NCI-H1417 treated with DMSO at 0.1 percent for 48 hours (cell line): ENCODE measurements at regions not wholly inside any gene's neighbourhood (a gene's known extent, or its start where the extent isn't known, plus 50 kb on each side); places are given as distances from the start of the nearest gene placed in this dataset.
"Not testable (repeated sequence)": the region's sequence is repeated elsewhere in the genome, so short reads cannot be mapped to it uniquely, and the experiment has no call there.

Experiments
- DNase-seq: peaks from one replicate; lab custom pipeline; 2025; lab: John Stamatoyannopoulos, UW

DNA sequence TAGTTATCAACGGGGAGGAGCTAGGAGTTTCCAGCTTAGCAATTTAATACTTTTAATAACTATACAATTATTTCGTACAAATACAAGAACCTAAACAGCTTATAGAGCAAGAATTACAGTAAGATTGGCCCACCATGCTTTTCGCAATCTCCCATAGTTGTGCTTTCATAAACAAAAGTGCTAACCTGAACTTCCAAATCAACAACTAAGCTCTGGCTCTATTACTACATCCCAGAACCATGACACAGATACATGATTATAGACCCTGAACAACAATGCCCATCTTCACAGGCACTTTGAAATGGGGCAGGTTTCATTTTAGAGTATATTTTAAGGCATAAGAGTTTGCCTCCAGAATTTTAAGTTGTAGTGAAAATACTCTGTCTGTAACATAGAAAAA lies 203.5 kb downstream of the DMRTA1 start:
- no peak for DNase-seq

DNA sequence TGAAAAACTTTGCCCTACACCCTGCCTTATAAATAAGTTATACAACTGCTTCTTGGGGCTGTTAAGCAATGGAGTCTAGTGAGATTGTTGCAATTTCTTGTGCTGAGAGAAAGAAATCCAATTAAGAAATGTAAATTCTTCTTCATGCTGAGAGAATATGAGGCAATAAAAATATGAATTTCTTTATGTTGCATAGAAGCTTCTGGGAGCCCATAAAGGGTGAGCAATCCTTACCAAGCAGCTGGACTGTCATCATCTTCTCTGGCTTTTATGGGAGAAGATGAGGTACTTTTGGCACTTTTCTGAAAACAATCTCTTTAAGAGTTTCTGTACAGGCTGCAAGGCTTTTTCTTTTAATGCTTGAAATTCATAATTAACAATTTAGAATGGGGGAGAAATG lies 204.3 kb downstream of the DMRTA1 start:
- no peak for DNase-seq

DNA sequence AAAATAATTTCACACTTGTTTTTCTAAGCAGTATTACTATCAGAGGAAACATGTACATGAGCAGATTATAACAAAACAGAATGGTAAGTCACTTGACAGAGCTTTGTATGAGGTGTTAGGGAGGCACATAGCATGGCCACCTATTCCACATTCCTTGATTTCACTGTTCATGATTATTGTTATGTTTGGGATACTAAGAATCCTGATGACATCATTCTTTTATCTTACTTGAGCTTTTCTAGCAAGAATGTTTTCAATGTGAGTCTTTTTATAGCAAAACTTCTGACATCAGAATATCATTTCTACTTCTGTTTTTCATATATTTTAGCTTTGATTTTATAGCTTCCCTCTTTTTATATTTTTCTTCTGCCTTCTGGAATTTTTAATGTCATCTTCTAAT lies 208.2 kb downstream of the DMRTA1 start:
- no peak for DNase-seq

DNA sequence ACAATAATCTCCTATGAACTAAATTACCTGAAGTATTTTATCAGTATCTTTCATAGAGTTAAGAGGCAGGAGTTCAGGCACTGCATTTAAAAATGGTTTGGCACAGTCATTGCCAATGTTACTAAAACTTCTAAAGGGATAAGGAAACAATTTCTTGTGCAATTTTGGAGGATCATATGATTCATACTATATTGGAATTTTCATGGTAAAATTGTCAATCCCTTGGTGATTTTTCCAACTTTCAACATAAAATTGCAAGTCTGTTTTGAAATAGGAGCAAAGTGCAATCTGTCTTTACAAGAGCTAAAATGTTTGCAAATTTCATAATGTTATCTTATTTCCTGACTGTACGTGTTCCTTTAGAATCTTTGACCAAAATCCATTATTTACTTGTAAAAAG lies 211.1 kb downstream of the DMRTA1 start:
- no peak for DNase-seq

DNA sequence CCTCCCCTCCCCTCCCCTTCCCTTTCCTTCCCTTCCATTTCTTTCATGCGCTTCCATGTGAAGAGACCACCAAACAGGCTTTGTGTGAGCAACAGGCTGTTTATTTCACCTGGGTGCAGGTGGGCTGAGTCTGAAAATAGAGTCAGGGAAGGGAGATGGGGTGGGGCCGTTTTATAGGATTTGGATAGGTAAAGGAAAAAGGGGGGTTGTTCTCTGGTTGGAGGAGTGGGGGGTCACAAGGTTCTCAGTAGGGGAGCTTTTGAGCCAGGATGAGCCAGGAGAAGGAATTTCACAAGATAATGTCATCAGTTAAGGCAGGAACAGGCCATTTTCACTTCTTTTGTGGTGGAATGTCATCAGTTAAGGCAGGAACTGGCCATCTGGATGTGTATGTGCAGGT lies 211.9 kb downstream of the DMRTA1 start:
- DNase-seq = not testable (repeated sequence)

DNA sequence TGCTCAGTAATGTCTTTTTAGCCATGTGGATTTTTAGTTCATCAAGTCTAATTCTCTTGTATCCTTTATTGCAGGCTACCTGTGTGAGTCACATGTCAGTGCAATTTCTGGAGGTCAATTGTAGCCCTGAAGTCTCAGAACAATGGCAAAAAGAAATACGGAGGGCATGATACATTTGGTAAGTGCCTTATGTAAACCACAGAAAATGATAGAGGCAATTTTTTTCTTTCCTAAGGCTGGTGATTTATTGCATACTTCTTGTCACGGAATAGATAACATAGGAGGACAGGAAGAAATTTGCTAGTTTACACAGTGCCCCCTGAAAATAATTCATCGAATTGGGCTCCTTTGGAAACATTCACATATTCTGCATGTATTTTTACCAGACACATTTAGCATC lies 235.9 kb downstream of the DMRTA1 start:
- DNase-seq = no peak

DNA sequence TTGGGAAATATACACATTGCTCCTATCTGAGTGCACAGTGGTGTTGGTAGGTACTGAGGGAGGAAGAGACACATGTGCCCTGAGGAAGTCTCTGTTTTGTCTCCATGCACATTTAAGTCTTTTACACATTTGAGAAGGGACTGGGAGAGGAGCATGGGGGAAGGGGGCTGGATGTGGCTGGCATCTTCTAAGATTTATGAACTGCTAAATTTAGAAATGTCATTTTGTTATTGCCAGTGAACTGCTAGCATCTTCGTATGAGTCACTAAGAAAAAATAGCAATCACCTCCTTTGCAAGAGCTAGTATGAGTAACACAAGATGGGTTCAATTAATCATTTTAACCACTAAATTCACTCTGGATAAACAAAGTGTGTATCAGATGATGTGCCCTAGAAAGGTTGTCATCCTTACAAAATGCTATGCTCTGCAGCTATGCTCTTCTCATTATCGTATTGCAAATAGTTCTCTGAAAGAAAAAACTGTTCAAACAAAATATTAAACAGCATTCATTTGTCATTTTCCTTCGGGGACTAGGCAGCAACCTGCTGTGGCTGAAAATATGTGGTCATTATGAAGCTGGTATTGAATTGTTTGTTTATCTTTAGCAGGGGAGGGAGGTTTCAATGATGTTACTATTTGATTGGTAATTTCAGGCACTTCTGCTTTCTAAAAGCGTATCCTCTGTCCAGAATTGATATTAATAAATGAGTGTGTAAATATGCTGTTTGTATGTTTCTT lies 236.5 kb downstream of the DMRTA1 start:
- DNase-seq = no peak

DNA sequence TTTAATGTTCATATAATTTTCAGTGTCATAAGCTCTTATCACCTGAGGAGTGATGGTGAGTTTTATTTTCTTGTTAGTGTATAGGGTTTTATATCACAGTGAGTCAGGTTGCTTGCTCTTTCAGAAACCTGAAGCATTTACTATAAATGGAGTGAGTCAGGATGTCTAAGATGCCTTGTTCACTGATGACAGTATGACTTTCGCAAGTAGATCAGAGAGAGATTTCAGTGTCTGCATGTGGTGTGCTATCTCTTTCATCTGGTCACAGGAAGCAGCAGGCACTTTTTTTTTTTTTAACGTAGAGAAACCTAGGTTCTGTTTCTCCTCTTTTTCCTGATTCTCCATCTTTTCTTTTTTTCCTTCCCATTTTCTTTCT lies 237.1 kb downstream of the DMRTA1 start:
- DNase-seq = no peak

DNA sequence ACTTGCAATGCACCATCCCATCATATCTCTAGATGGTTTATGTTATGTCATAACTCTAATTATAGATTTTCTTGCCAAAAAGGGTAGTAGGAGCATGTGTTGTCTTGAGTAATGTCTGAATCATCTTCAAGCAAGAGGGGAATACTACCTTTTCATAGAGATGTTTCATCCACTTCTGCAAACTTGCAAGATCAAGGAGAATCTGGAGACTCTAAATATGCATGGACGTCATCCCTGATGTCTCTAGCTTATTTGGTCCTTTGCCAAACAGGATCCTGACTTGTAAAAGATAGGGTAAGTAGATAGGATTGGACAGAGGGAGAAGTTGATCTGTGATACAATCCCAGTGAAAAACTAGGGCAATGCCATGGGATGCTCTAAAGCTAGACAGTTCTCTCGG lies 246.5 kb downstream of the DMRTA1 start:
- no peak for DNase-seq

DNA sequence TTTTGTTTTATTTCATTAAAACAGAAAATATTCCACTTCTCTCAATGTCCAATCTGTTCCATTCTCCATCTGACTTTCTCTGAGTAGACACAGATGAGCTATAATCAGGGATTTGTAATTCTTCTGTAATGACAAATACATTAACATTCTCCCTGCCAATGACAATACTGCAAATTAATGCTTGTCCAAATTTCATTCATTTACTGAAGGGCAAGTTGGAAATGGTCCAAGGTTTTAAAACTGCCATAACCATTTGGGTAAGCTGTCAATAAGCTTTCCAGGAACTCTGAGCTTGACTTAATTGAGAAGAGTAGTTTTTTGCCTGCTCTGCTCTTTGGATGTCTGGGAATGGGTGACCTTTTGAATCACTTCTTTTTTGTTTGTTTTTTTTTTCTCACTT lies 253.5 kb downstream of the DMRTA1 start:
- no peak for DNase-seq

DNA sequence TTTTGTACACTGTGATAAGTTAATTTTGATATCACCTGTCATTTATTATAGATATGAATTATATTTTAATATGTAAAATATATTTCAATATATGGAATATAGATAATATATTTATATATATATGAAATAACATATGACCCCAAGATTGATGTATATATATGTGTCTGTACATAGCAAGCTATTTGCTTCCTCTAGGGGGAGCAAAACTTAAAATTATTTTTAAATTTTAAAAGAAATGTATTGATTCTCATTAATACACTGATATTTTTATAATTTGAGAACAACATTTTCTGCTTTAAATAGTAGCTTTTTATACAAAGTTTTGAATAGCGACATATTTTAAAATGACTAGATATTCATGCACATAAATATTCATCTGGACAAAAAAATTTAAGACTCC lies 272.0 kb downstream of the DMRTA1 start:
- DNase-seq = no peak

DNA sequence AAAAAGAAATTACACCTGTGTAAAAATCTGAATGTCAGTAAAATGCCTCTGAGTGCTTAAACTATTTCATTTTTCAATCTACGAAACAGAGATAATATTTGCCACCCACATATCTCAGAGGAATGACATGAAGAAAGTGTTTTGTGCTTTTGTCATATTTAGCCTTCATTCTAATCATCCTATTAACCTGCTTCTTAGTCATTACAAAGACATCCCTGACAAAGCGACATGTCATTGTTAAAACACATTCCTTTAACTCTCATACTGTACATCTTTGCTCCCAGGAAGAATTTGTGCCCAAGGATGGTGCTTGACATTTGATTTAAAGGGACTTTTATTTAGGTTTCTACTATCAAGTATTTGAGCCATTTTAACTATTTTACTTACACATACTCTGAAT lies 275.9 kb downstream of the DMRTA1 start:
- DNase-seq = no peak

DNA sequence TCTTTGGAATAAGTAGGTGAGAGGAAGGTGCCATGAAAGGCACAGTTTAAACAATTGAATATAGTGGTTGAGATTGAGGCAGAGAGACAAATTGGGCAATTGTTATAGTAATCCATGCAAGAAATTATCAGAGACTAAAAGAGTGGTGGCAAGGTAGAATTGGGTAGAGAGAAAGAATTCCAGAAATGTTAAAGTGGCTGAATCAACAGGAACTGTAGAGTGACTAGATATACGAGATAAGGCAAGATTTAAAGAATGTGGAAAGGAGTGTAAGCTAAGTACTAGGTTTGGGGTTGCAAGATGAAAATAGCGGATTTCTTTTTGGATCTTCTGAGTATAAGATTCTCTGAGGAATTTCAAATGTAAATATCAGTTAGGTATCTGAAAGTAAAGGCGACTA lies 285.2 kb downstream of the DMRTA1 start:
- DNase-seq = no peak

DNA sequence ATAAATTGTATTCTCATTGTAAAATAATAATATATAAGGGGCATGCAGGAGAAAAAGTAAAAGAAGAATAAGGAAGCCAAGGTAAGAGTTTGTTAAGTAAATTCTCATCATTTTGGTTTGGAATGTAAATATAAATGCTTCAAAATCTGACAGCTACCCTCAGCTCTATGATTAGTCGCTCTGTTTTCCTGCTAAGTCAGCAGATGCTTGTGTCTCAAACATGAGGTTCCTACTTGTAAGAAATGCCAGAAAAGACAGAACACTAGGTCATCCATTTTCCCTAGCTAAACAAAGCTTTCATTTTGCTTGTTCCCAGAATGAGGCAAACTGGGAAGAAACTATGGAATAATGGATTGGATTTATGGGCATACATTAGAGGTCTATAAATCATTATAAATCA lies 293.1 kb downstream of the DMRTA1 start:
- DNase-seq = no peak

DNA sequence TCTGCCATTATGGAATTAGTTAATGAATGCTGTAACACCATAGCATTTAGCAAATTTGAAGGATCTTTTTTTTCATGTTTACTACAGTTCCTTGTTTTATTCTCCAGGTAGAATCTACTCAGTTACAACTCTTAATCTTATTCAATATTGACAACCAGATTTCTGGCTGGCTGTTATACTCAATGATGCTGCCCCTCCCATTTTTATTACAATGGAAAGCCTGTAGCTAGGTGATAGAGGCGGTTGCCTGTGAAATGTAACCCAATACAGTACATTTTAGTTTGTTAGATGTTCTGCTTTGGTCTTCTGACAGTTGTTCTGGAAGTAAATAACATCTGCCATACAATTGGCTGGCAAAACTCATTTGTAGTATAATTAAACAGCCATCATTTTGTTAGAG lies 294.2 kb downstream of the DMRTA1 start:
- DNase-seq = no peak

DNA sequence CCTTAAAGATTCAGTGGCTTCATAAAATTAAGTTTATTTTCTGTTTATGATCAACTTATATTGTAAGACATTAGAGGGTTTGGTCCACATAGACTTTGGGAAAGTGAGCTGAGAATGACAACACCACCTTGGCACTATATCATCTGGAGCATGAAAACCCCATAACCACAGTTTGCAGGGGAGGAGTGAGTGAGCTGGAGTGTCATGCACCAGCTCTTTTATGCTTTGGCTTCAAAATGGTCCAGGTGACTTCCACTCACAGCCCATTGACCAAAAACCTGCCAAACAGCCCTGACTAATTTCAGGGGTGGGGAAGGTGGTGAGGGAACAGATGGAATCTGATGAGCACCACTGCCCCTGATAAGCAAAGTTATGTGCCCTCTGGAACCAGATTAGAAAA lies 295.8 kb downstream of the DMRTA1 start:
- no peak for DNase-seq

DNA sequence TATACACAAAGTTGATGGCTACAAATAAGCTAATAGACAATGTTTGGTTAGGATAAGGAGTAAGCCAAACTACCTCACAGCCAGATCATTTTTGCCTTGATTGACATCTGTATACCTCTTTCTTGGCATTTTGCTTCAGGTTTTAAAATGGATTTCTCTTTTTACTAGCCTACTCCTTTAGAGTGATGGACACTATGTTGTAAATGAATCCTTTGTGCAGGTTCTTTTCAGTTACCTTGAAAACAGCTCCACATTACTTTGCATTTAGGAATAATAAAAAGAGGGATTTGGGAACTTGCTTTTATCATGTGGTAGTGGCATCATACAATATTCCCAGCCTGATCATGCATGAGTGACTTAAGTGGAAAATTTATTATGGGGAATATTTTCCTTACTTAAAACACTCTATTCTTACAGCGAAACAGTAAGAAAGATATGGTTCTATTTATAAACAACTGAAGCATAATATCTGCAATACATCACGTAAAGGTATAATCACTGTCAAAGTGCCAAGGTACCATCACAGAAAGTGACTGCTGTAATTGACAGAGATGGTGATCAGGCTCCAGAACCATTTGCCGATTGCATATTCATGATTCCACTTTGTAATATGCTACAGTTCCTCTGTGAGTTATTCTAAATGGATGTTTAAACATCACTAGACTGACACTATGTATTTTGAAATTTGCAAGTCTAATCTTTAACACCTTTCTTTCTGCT lies 327.0 kb downstream of the DMRTA1 start:
- DNase-seq = no peak

DNA sequence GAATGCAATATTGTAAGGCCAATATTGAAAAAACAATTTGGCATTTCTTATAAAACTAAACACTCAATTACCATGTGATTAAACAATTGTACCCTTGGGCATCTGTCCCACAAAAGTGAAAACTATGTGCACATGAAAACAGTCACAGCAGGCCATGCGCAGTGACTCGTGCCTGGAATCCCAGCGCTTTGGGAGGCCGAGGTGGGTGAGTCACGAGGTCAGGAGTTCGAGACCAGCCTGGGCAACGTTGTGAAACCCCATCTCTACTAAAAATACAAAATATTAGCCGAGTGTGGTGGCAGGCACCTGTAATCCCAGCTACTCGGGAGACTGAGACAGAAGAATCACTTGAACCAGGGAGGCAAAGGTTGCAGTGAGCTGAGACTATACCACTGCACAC lies 343.7 kb downstream of the DMRTA1 start:
- DNase-seq = no peak

DNA sequence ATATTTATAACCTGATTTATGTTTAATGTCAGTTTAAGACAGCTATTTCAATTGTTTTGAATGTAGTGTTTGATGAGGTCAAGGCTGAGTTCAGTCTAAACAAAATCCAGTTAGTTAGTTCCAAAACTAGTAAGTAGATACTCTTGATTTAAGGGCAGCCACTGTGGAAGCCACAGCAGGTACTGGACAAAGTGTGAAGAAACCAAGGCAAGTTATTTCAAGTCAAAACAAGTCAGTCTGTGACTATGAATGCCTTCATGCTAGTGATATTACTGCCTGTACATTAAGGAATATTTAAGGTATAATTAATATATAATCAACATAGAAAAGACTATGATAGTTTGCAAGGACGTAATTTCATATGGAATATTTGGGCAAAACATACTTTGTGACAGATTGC lies 362.3 kb downstream of the DMRTA1 start:
- no peak for DNase-seq

DNA sequence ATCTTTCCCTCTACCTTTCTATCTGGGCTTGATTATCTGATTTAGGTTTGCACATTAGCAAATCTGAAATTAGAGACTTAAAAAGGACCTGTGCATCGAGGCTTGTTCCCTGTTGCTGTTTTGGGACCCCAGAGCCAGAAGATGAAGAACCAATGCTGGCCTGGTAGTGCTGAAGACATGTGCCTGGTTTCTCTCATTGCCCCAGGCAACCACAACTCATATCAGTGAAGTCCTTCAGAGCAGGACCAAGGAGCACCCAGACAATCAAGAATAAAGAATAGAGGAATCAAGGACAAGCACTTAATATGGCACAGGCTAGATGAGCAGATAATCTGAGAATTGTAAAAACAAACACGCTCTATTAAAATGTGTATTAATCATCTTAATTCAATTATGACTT lies 362.7 kb downstream of the DMRTA1 start:
- no peak for DNase-seq

DNA sequence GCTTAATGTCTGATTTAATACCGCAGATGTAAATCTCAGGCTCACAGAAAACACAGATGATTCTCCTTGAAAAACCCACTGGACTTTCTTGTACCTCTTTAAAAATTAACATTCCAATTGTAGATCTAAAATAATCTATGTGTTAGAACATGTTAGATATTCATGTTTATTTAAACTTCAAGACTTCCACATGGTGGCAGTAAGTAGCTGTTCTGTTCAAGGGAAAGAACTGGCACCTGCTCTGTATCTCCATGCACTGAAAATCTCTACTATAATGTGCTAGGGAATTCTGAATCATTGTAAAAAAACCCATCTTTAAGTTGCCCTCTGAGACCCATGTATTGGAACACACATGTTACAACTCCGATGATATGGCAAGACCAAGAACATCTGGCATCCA lies 366.9 kb downstream of the DMRTA1 start:
- no peak for DNase-seq

DNA sequence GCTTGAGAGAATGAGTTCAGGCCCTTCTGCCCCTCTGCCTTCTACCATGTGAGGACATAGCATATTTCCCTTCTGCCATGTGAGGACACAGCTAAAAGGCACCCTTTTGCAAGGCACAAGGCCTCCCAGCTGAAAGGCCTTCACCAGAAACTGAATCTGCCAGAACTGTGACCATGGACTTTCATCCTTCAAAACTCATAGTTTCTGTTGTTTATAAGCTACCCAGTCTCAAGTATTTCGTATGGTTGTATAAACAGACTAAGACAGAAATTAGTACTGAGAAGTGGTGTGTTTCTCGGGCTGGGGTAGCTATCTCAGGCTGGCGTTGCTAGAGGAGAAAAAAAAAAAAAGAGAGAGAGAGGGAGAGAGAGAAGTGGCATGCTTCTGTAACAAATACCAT lies 368.6 kb downstream of the DMRTA1 start:
- DNase-seq = no peak

DNA sequence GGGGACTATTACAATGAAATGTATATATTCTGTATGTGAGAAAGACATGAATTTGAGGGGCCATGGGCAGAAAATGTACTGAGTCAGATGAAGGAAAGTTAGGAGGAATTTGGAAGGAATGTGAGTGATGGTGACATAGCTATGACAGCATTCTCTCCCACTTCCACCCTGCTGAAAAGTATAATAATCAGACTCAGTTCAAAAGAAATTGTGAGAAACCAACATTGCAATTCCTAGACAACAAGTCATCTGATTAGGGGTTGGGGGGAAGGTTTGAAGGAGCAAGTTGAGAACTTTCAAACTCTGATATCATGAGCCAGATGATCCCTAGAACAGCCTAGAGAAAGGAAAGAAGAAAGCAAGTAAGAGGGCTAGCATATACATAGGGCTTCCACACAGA lies 370.6 kb downstream of the DMRTA1 start:
- DNase-seq = no peak

DNA sequence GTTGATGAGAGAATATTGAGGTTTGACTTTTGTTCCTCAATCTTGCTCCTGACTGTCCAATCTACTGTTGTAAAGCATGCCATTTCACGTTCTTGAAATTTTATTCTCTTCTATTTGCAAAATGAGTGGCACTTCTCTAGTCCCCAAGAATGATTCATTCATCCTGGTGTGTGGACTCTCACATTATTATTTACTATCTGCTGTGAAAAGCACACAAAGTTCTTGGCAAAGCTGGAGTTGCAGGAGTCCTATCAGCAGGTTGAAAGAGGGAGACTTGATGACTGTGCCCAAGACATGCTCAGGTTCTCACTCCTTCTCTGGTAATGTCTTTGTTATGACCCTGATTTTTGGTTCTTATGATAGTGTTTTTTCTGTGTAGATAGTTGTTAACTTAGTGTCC lies 382.6 kb downstream of the DMRTA1 start:
- DNase-seq = no peak
